Prostate gland (tissue), 2 donors: ENCODE measurements at regions not wholly inside any gene's neighbourhood (a gene's known extent, or its start where the extent isn't known, plus 50 kb on each side); places are given as distances from the start of the nearest gene placed in this dataset.

Experiments used
- DNase-seq: peaks from one replicate; pipeline ENCODE4 v3.0.0-alpha.2; 2019; ENCODE audit warnings: low spot score
- H3K27ac ChIP-seq, 2 donors: fragments of 200-600 bp; sonication (generic); 2 replicates each; pipeline ENCODE4 v1.5.1; 2017 to 2019
- H3K27me3 ChIP-seq: fragments of 200-600 bp; sonication (generic); replicated peaks from 2 replicates; pipeline ENCODE4 v1.5.1; 2019; ENCODE audit not compliant: insufficient read depth
- H3K36me3 ChIP-seq, 2 donors: fragments of 200-600 bp; sonication (generic); 1 replicate in 1 of 2; 2 replicates in 1 of 2; pipeline versions ENCODE4 v1.5.1 to v1.8.1; 2017 to 2019
- H3K4me1 ChIP-seq: fragments of 200-600 bp; sonication (generic); replicated peaks from 2 replicates; pipeline ENCODE4 v1.5.1; 2019
- H3K4me3 ChIP-seq, 2 donors: fragments of 200-600 bp; sonication (generic); 2 replicates each; pipeline ENCODE4 v1.5.1; 2017 to 2019
- H3K9me3 ChIP-seq: fragments of 200-600 bp; sonication (generic); 2 replicates; pipeline ENCODE4 v1.5.1; 2017
- POLR2A ChIP-seq: fragments of 450-650 bp; IDR thresholded peaks from one replicate; pipeline ENCODE4 v1.6.1; 2016; ENCODE audit warnings: antibody characterized with exemption, mild to moderate bottlenecking
- POLR2AphosphoS5 ChIP-seq: sonication (generic); formaldehyde crosslinking; IDR thresholded peaks from one replicate; pipeline ENCODE4 v1.6.1; 2017; ENCODE audit warnings: antibody characterized with exemption
- WGBS: methylation state at CpG from one replicate; pipeline ENCODE4 v1.1.5; 2018; 5-methylcytosine and 5-hydroxymethylcytosine counted together
- intact Hi-C: fragments of 100-400 bp; cut with DNase I; formaldehyde crosslinking; loops from one replicate; pipeline ENCODE4 v1.14.2; 2022
- TF ChIP-seq, protein P1 (sequence below), 4 experiments: fragments of 200-600 bp in 2 of 4; fragments of 450-650 bp in 2 of 4; sonication (generic) in 2 of 4; IDR thresholded peaks; 1 replicate in 3 of 4; 2 replicates in 1 of 4; pipeline ENCODE4 v1.5.1; 2016 to 2019; ENCODE audit warnings: antibody characterized with exemption in 4 of 4, mild to moderate bottlenecking in 2 of 4, moderate library complexity in 2 of 4

- no peak for DNase-seq
- Histone ChIP-seq H3K4me3 (no peak overlapping the region), H3K36me3 (no peaks in the 10 kb centered on the region), H3K27ac (no peak overlapping the region), H3K27me3 (no peaks in the 10 kb centered on the region), H3K9me3 (no peaks in the 10 kb centered on the region), H3K4me1 (no peaks in the 10 kb centered on the region)
- TF ChIP-seq POLR2AphosphoS5 (no peak), POLR2A (no peak)
- TF ChIP-seq, protein P1, sequence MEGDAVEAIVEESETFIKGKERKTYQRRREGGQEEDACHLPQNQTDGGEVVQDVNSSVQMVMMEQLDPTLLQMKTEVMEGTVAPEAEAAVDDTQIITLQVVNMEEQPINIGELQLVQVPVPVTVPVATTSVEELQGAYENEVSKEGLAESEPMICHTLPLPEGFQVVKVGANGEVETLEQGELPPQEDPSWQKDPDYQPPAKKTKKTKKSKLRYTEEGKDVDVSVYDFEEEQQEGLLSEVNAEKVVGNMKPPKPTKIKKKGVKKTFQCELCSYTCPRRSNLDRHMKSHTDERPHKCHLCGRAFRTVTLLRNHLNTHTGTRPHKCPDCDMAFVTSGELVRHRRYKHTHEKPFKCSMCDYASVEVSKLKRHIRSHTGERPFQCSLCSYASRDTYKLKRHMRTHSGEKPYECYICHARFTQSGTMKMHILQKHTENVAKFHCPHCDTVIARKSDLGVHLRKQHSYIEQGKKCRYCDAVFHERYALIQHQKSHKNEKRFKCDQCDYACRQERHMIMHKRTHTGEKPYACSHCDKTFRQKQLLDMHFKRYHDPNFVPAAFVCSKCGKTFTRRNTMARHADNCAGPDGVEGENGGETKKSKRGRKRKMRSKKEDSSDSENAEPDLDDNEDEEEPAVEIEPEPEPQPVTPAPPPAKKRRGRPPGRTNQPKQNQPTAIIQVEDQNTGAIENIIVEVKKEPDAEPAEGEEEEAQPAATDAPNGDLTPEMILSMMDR (IDR thresholded peaks at IDR 0.05) = no peak
- intact Hi-C loops = no loop called here
- WGBS = 98% methylated on average over 5 of the region's 5 CpGs
Observed at GRCh38 chr1:30634507-30634906, 88.9 kb downstream of the MATN1 start.

- Histone ChIP-seq H3K4me3 (no peak overlapping the region), H3K27me3 (no peaks in the 10 kb centered on the region), H3K9me3 (no peaks in the 10 kb centered on the region), H3K4me1 (no peaks in the 10 kb centered on the region), H3K27ac (no peak overlapping the region), H3K36me3 (no peaks in the 10 kb centered on the region)
- DNase-seq = no peak
- 89% methylated on average over 4 of the region's 4 CpGs for WGBS
- intact Hi-C loops = no loop called here
- TF ChIP-seq, protein P1 (IDR thresholded peaks at IDR 0.05) = no peak
- TF ChIP-seq POLR2A (no peak), POLR2AphosphoS5 (no peak)
Observed at GRCh38 chr1:30633294-30633693, 90.1 kb downstream of the MATN1 start.

GRCh38 chr1:30632481-30632880 lies 90.9 kb downstream of the MATN1 start:
- WGBS = 83% methylated on average over 7 of the region's 7 CpGs
- Histone ChIP-seq H3K9me3 (no peaks in the 10 kb centered on the region), H3K4me3 (no peak overlapping the region), H3K36me3 (no peaks in the 10 kb centered on the region), H3K27ac (no peak overlapping the region), H3K4me1 (no peaks in the 10 kb centered on the region), H3K27me3 (no peaks in the 10 kb centered on the region)
- TF ChIP-seq POLR2AphosphoS5 (no peak), POLR2A (no peak)
- TF ChIP-seq, protein P1 (IDR thresholded peaks at IDR 0.05) = no peak
- no peak for DNase-seq
- intact Hi-C loops = no loop called here

DNA sequence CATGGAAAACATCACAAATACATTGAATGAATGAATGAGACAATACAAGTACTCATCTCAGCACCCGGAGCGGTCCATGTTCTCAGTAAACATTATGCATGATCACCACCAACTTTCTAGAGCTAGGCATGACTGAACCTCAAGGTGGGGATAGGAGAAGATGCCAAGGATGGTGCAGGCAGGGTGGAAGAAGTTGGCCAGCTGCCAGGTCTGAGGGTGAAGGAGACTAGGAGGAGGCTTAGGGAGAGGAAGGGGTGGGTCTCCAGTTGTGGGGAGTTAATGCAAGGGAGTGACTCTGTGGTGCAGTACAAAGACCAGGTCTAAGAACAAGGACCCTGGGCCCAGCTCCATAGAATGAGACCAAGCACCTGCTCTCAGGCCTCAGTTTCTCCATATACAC lies 91.7 kb downstream of the MATN1 start:
- Histone ChIP-seq H3K4me1 (no peaks in the 10 kb centered on the region), H3K36me3 (no peaks in the 10 kb centered on the region), H3K4me3 (no peak overlapping the region), H3K27ac (no peak overlapping the region), H3K27me3 (no peaks in the 10 kb centered on the region), H3K9me3 (no peaks in the 10 kb centered on the region)
- intact Hi-C loops = no loop called here
- TF ChIP-seq, protein P1 (IDR thresholded peaks at IDR 0.05) = no peak
- TF ChIP-seq POLR2A = no peak
- no peak for TF ChIP-seq POLR2AphosphoS5
- 93% methylated on average over 2 of the region's 2 CpGs for WGBS
- DNase-seq = no peak

DNA sequence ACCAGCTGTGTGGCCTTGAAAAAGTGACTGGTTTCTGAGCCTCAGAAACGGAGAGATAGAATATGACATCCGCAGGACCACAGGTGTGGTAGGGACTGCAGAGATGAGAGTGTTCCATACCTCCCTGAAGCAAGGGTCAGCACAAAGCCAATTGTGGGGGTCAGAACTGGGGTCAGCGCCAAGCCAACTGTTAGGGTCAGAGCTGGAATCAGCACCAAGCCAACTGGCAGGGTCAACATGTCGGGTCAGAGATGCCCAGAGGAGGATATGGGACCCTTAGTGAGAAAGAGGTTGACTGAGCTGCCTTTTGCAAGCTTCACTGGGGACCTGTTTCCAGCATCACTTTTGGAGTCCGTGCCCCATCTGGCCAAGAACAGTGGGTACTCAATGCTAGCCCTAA lies 93.9 kb downstream of the MATN1 start:
- Histone ChIP-seq H3K4me1 (no peaks in the 10 kb centered on the region), H3K4me3 (no peak overlapping the region), H3K27ac (no peak overlapping the region), H3K36me3 (no peaks in the 10 kb centered on the region), H3K9me3 (no peaks in the 10 kb centered on the region), H3K27me3 (no peaks in the 10 kb centered on the region)
- WGBS = 90% methylated on average over 5 of the region's 5 CpGs
- intact Hi-C loops = no loop called here
- no peak for TF ChIP-seq POLR2AphosphoS5
- no peak for TF ChIP-seq POLR2A
- TF ChIP-seq, protein P1 (IDR thresholded peaks at IDR 0.05) = no peak
- DNase-seq = no peak
